ENCODE measurements at regions not wholly inside any gene's neighbourhood (a gene's known extent, or its start where the extent isn't known, plus 50 kb on each side); places are given as distances from the start of the nearest gene placed in this dataset.

GRCh38 chr11:36791957-36792356, 193.9 kb upstream of the RAG2 start:
- TF ChIP-seq CTCF (IDR thresholded peaks at IDR 0.05): no peak
- Histone ChIP-seq H3K27ac (no peak overlapping the region), H3K36me3 (no peaks in the 10 kb centered on the region), H3K9me3 (no peaks in the 10 kb centered on the region), H3K4me3 (ENCODE audit: low read depth in 1 of 2, low read length in 1 of 2) (no peak overlapping the region), H3K4me1 (ENCODE audit: control insufficient read depth in 1 of 2, insufficient read depth in 1 of 2, low read depth in 1 of 2, low read length in 1 of 2) (no peaks in the 10 kb centered on the region), H3K27me3 (peaks cover 28% of the 10 kb centered on the region)

GRCh38 chr11:36790526-36790925, 192.5 kb upstream of the RAG2 start:
- H3K36me3 ChIP-seq: no peaks in the 10 kb centered on the region
- no peaks in the 10 kb centered on the region for H3K4me1 ChIP-seq (ENCODE audit: control insufficient read depth in 1 of 2, insufficient read depth in 1 of 2, low read depth in 1 of 2, low read length in 1 of 2)
- no peaks in the 10 kb centered on the region for H3K9me3 ChIP-seq
- TF ChIP-seq CTCF (IDR thresholded peaks at IDR 0.05): no peak
- no peak overlapping the region for H3K27ac ChIP-seq
- peaks cover 28% of the 10 kb centered on the region for H3K27me3 ChIP-seq
- H3K4me3 ChIP-seq (ENCODE audit: low read depth in 1 of 2, low read length in 1 of 2): no peak overlapping the region

- no peak for TF ChIP-seq CTCF (IDR thresholded peaks at IDR 0.05)
- Histone ChIP-seq H3K9me3 (no peaks in the 10 kb centered on the region), H3K36me3 (no peaks in the 10 kb centered on the region), H3K27ac (no peak overlapping the region), H3K4me3 (ENCODE audit: low read depth in 1 of 2, low read length in 1 of 2) (no peak overlapping the region), H3K4me1 (ENCODE audit: control insufficient read depth in 1 of 2, insufficient read depth in 1 of 2, low read depth in 1 of 2, low read length in 1 of 2) (no peaks in the 10 kb centered on the region), H3K27me3 (peaks cover 13% of the 10 kb centered on the region)
These were observed 185.8 kb upstream of the RAG2 start for GRCh38 chr11:36783808-36784207.

- Histone ChIP-seq H3K4me1 (ENCODE audit: control insufficient read depth in 1 of 2, insufficient read depth in 1 of 2, low read depth in 1 of 2, low read length in 1 of 2) (no peaks in the 10 kb centered on the region), H3K9me3 (no peaks in the 10 kb centered on the region), H3K27ac (no peak overlapping the region), H3K36me3 (no peaks in the 10 kb centered on the region), H3K27me3 (peaks cover 11% of the 10 kb centered on the region), H3K4me3 (ENCODE audit: low read depth in 1 of 2, low read length in 1 of 2) (no peak overlapping the region)
- no peak for TF ChIP-seq CTCF (IDR thresholded peaks at IDR 0.05)
These were observed 181.8 kb upstream of the RAG2 start for GRCh38 chr11:36779791-36780190.

- Histone ChIP-seq H3K9me3 (no peaks in the 10 kb centered on the region), H3K4me3 (ENCODE audit: low read depth in 1 of 2, low read length in 1 of 2) (no peak overlapping the region), H3K27ac (no peak overlapping the region), H3K4me1 (ENCODE audit: control insufficient read depth in 1 of 2, insufficient read depth in 1 of 2, low read depth in 1 of 2, low read length in 1 of 2) (no peaks in the 10 kb centered on the region), H3K27me3 (peaks cover 11% of the 10 kb centered on the region), H3K36me3 (no peaks in the 10 kb centered on the region)
- TF ChIP-seq CTCF (IDR thresholded peaks at IDR 0.05): no peak
These were observed 179.3 kb upstream of the RAG2 start for GRCh38 chr11:36777311-36777710.

DNA sequence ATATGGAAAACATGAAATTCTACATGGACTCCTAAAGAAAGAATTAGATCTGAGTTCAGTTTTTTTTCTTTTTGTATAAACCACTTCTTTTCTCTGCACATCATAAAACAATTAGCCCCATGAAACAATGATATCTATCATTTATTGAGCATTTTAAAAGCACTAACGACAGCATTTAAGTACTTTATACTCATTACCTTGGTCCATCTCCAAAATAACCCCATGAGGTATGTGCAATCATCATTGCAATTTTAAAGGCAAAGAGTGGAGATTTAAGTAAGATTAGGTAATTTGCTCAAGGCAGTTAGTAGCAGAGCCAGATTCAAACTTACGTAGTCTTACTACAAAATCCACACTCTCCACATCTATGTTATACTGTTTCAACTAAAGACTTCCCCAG, 177.7 kb upstream of the RAG2 start:
- Histone ChIP-seq H3K9me3 (no peaks in the 10 kb centered on the region), H3K4me3 (ENCODE audit: low read depth in 1 of 2, low read length in 1 of 2) (no peak overlapping the region), H3K27ac (no peak overlapping the region), H3K36me3 (no peaks in the 10 kb centered on the region), H3K27me3 (peaks cover 11% of the 10 kb centered on the region), H3K4me1 (ENCODE audit: control insufficient read depth in 1 of 2, insufficient read depth in 1 of 2, low read depth in 1 of 2, low read length in 1 of 2) (no peaks in the 10 kb centered on the region)
- TF ChIP-seq CTCF (IDR thresholded peaks at IDR 0.05): no peak

All from neutrophil (primary cell).